Neural cell (in vitro differentiated cells): ENCODE measurements at regions not wholly inside any gene's neighbourhood (a gene's known extent, or its start where the extent isn't known, plus 50 kb on each side); places are given as distances from the start of the nearest gene placed in this dataset.

Experiments
- H2AFZ ChIP-seq: fragments of 200-600, 300-800 bp; sonication (generic), shearing (Covaris generic); 2 replicates; pipeline ENCODE4 v1.6.0; 2014; ENCODE audit warnings: low read depth, mild to moderate bottlenecking, antibody characterized with exemption, low read length, moderate library complexity
- H3F3A ChIP-seq: fragments of 200-600 bp; shearing (Covaris generic); 2 replicates; pipeline ENCODE4 v1.6.1; 2016; ENCODE audit warnings: mild to moderate bottlenecking, moderate library complexity, mixed read lengths, antibody characterized with exemption, low read length; ENCODE audit not compliant: insufficient read depth, poor library complexity, severe bottlenecking
- H3K27ac ChIP-seq: fragments of 200-600, 300-800 bp; sonication (generic), shearing (Covaris generic); 2 replicates; pipeline ENCODE4 v1.5.1; 2014; ENCODE audit warnings: mild to moderate bottlenecking, low read length, moderate library complexity
- H3K27me3 ChIP-seq: fragments of 300-800, 200-600 bp; sonication (generic), shearing (Covaris generic); 2 replicates; pipeline ENCODE4 v1.6.0; 2014; ENCODE audit warnings: mild to moderate bottlenecking, low read depth, low read length, moderate library complexity; ENCODE audit not compliant: insufficient read depth
- H3K36me3 ChIP-seq: fragments of 300-800, 200-600 bp; sonication (generic), shearing (Covaris generic); 2 replicates; pipeline ENCODE4 v1.5.1; 2014; ENCODE audit warnings: mild to moderate bottlenecking, antibody characterized with exemption, low read length, moderate library complexity; ENCODE audit not compliant: insufficient read depth
- H3K4me2 ChIP-seq: fragments of 300-800, 200-600 bp; sonication (generic), shearing (Covaris generic); 2 replicates; pipeline ENCODE4 v1.6.0; 2014; ENCODE audit warnings: mild to moderate bottlenecking, low read length
- H3K4me3 ChIP-seq: fragments of 300-800, 200-600 bp; sonication (generic), shearing (Covaris generic); 2 replicates; pipeline ENCODE4 v1.5.1; 2014; ENCODE audit warnings: mild to moderate bottlenecking, low read length, moderate library complexity
- H3K79me2 ChIP-seq: fragments of 200-600 bp; shearing (Covaris generic); replicated peaks from 2 replicates; pipeline ENCODE4 v1.6.0; 2014; ENCODE audit warnings: mild to moderate bottlenecking, low read length, moderate library complexity; ENCODE audit not compliant: insufficient read depth
- H3K9ac ChIP-seq: fragments of 300-800, 200-600 bp; sonication (generic), shearing (Covaris generic); 2 replicates; pipeline ENCODE4 v1.6.1; 2016; ENCODE audit warnings: mild to moderate bottlenecking, low read length, mixed read lengths
- H3K9me2 ChIP-seq: fragments of 200-600 bp; shearing (Covaris generic); 2 replicates; pipeline ENCODE4 v1.6.1; 2016; ENCODE audit warnings: mild to moderate bottlenecking, low read length, mixed read lengths; ENCODE audit not compliant: insufficient read depth
- H3K9me3 ChIP-seq: fragments of 200-600, 300-800 bp; sonication (generic), shearing (Covaris generic); 2 replicates; pipeline ENCODE4 v1.6.1; 2016; ENCODE audit warnings: mild to moderate bottlenecking, mixed run types, low read length, moderate library complexity, mixed read lengths
- H4K20me1 ChIP-seq: fragments of 200-600 bp; shearing (Covaris generic); 2 replicates; pipeline ENCODE4 v1.6.1; 2016; ENCODE audit warnings: mild to moderate bottlenecking, mixed run types; ENCODE audit not compliant: insufficient read depth
- EP300 ChIP-seq: fragments of 450-650 bp; conservative IDR thresholded peaks from 2 replicates; pipeline ENCODE4 v1.6.1; 2014; ENCODE audit warnings: antibody characterized with exemption, mild to moderate bottlenecking, moderate library complexity; ENCODE audit not compliant: poor library complexity, severe bottlenecking
- EZH2 ChIP-seq: fragments of 200-600, 300-800 bp; shearing (Covaris generic), sonication (generic); IDR thresholded peaks from 2 replicates; pipeline ENCODE4 v1.6.1; 2014; ENCODE audit warnings: antibody characterized with exemption, low read length, borderline replicate concordance, mild to moderate bottlenecking; ENCODE audit not compliant: insufficient read depth, poor library complexity, severe bottlenecking
- MXI1 ChIP-seq: fragments of 450-650 bp; conservative IDR thresholded peaks from 2 replicates; pipeline ENCODE4 v1.6.1; 2014; ENCODE audit warnings: antibody characterized with exemption, mild to moderate bottlenecking; ENCODE audit not compliant: poor library complexity, severe bottlenecking
- POLR2AphosphoS5 ChIP-seq: IDR thresholded peaks from 2 replicates; pipeline ENCODE4 v1.6.1; 2012
- RAD21 ChIP-seq: fragments of 450-650 bp; conservative IDR thresholded peaks from 2 replicates; pipeline ENCODE4 v1.6.1; 2014; ENCODE audit warnings: antibody characterized with exemption, mild to moderate bottlenecking, moderate library complexity
- SMC3 ChIP-seq: fragments of 450-650 bp; conservative IDR thresholded peaks from 2 replicates; pipeline ENCODE4 v1.6.1; 2014; ENCODE audit warnings: antibody characterized with exemption, mild to moderate bottlenecking, moderate library complexity; ENCODE audit not compliant: poor library complexity
- TAF1 ChIP-seq: IDR thresholded peaks from 2 replicates; pipeline ENCODE4 v1.6.1; 2012; ENCODE audit warnings: low read depth
- TF ChIP-seq, protein P1 (sequence below): fragments of 450-650 bp; IDR thresholded peaks from 2 replicates; pipeline ENCODE4 v1.5.1; 2014; ENCODE audit warnings: antibody characterized with exemption, mild to moderate bottlenecking, moderate library complexity; ENCODE audit not compliant: poor library complexity, severe bottlenecking
- TF ChIP-seq, protein P2 (sequence below): IDR thresholded peaks from 2 replicates; pipeline ENCODE4 v1.6.1; 2012; ENCODE audit warnings: borderline replicate concordance

DNA sequence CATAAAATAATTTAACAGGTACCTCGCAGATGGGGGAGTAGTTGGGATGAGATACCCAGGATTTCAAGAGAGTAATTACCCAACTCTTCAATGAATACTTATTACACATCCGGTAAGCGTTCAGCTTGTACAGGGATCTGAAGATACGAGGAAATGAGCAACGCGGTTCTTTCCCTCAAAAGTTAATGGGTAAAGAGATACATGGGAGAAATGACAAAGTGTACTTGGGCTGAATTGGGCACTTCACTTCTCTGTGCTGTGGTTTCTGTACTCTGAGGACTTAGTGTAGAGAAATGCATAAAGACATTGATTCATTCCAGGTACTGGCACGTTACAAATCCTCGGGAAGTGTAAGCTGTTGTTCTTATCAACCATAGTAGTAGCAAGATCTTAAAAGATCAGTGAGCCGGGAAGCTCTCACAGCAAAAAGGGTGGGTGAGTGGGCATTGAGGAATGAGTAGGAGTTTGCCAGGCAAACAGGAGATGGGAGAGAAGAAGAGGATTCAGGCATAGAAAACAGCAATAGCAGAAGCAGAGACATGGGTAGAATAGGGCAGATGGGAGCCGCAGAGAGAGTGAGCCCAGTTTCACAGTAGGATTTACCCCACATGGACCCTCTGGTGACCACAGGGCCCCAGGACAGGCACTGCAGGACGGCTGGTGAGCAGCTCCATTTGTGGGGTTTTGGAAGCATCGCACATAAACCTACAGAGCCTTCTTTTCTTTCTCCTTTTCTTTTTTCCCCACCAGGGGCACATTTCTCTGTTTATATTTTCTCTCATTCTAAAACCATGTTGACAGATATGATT, 304.3 kb upstream of the PITRM1 start:
- Histone ChIP-seq H3K9me3 (no peaks in the 10 kb centered on the region), H3K27ac (no peak overlapping the region), H3K9me2 (no peaks in the 10 kb centered on the region), H3K4me2 (no peak overlapping the region), H3K79me2 (no peaks in the 10 kb centered on the region), H3F3A (no peaks in the 10 kb centered on the region), H2AFZ (no peak overlapping the region), H3K4me3 (no peak overlapping the region), H3K9ac (no peak overlapping the region), H3K36me3 (no peaks in the 10 kb centered on the region), H3K27me3 (no peaks in the 10 kb centered on the region), H4K20me1 (no peaks in the 10 kb centered on the region)
- no peak for TF ChIP-seq TAF1
- TF ChIP-seq EP300, result no peak
- TF ChIP-seq POLR2AphosphoS5, result no peak
- TF ChIP-seq, protein P1, sequence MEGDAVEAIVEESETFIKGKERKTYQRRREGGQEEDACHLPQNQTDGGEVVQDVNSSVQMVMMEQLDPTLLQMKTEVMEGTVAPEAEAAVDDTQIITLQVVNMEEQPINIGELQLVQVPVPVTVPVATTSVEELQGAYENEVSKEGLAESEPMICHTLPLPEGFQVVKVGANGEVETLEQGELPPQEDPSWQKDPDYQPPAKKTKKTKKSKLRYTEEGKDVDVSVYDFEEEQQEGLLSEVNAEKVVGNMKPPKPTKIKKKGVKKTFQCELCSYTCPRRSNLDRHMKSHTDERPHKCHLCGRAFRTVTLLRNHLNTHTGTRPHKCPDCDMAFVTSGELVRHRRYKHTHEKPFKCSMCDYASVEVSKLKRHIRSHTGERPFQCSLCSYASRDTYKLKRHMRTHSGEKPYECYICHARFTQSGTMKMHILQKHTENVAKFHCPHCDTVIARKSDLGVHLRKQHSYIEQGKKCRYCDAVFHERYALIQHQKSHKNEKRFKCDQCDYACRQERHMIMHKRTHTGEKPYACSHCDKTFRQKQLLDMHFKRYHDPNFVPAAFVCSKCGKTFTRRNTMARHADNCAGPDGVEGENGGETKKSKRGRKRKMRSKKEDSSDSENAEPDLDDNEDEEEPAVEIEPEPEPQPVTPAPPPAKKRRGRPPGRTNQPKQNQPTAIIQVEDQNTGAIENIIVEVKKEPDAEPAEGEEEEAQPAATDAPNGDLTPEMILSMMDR, result no peak
- no peak for TF ChIP-seq RAD21
- TF ChIP-seq, protein P2, sequence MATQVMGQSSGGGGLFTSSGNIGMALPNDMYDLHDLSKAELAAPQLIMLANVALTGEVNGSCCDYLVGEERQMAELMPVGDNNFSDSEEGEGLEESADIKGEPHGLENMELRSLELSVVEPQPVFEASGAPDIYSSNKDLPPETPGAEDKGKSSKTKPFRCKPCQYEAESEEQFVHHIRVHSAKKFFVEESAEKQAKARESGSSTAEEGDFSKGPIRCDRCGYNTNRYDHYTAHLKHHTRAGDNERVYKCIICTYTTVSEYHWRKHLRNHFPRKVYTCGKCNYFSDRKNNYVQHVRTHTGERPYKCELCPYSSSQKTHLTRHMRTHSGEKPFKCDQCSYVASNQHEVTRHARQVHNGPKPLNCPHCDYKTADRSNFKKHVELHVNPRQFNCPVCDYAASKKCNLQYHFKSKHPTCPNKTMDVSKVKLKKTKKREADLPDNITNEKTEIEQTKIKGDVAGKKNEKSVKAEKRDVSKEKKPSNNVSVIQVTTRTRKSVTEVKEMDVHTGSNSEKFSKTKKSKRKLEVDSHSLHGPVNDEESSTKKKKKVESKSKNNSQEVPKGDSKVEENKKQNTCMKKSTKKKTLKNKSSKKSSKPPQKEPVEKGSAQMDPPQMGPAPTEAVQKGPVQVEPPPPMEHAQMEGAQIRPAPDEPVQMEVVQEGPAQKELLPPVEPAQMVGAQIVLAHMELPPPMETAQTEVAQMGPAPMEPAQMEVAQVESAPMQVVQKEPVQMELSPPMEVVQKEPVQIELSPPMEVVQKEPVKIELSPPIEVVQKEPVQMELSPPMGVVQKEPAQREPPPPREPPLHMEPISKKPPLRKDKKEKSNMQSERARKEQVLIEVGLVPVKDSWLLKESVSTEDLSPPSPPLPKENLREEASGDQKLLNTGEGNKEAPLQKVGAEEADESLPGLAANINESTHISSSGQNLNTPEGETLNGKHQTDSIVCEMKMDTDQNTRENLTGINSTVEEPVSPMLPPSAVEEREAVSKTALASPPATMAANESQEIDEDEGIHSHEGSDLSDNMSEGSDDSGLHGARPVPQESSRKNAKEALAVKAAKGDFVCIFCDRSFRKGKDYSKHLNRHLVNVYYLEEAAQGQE, result no peak
- TF ChIP-seq SMC3, result no peak
- TF ChIP-seq EZH2, result no peak
- no peak for TF ChIP-seq MXI1

DNA sequence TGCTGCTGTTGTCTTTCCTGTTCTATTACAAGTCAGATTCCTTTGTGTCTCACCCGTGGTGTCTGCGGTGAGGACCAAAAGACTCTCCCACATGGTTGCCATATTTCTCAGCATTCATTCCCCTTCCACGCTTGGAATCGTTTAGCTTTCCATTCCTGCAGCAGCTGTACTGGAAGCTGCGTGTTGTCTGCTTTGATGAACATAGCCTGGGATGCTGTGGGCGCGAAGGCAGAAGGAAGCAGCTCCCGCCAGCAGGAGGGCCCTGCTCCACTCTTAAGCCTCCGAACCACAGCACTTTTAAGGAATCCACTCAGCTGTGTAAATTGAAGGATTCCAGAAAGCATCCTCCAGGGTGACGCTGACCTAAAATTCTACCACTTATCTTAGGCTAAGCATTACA, 303.6 kb upstream of the PITRM1 start:
- TF ChIP-seq POLR2AphosphoS5, result no peak
- TF ChIP-seq TAF1, result no peak
- TF ChIP-seq EZH2, result no peak
- TF ChIP-seq SMC3, result no peak
- TF ChIP-seq EP300, result no peak
- TF ChIP-seq, protein P2, result no peak
- TF ChIP-seq MXI1, result no peak
- TF ChIP-seq RAD21, result no peak
- TF ChIP-seq, protein P1, result no peak
- no peaks in the 10 kb centered on the region for H3K27me3 ChIP-seq
- no peaks in the 10 kb centered on the region for H4K20me1 ChIP-seq
- no peak overlapping the region for H2AFZ ChIP-seq
- H3K4me3 ChIP-seq, result no peak overlapping the region
- H3K27ac ChIP-seq, result no peak overlapping the region
- H3K9me3 ChIP-seq, result no peaks in the 10 kb centered on the region
- no peak overlapping the region for H3K9ac ChIP-seq
- H3K79me2 ChIP-seq, result no peaks in the 10 kb centered on the region
- no peaks in the 10 kb centered on the region for H3K9me2 ChIP-seq
- H3K36me3 ChIP-seq, result no peaks in the 10 kb centered on the region
- no peak overlapping the region for H3K4me2 ChIP-seq
- no peaks in the 10 kb centered on the region for H3F3A ChIP-seq
